ENCODE measurements at regions not wholly inside any gene's neighbourhood (a gene's known extent, or its start where the extent isn't known, plus 50 kb on each side); places are given as distances from the start of the nearest gene placed in this dataset.

GRCh38 chr1:81547912-81548303, 252.8 kb upstream of the ADGRL2 start:
- no peaks in the 10 kb centered on the region for H3K36me3 ChIP-seq (ENCODE audit: control insufficient read depth, insufficient read depth, low read length)
- no peaks in the 10 kb centered on the region for H3K27me3 ChIP-seq (ENCODE audit: control insufficient read depth, insufficient read depth, low read length)
- H3K9me3 ChIP-seq (ENCODE audit: control insufficient read depth, insufficient read depth, low read length) = no peaks in the 10 kb centered on the region
- H3K9ac ChIP-seq (ENCODE audit: low read depth, low read length) = peak overlapping the region; percentile 49; the same call in 1 of the 2 replicates
- peak overlapping the region; percentile 96 for H3K27ac ChIP-seq (ENCODE audit: low read depth, low read length)
- peaks cover 61% of the 10 kb centered on the region for H3K4me1 ChIP-seq (ENCODE audit: control insufficient read depth, insufficient read depth, low read length)
- peak overlapping the region; percentile 40 for H3K4me3 ChIP-seq (ENCODE audit: low read depth, low read length)

GRCh38 chr1:81547261-81547911, 253.3 kb upstream of the ADGRL2 start:
- Histone ChIP-seq H3K4me1 (ENCODE audit: control insufficient read depth, insufficient read depth, low read length) (peaks cover 57% of the 10 kb centered on the region), H3K9ac (ENCODE audit: low read depth, low read length) (peak overlapping the region; percentile 49; the same call in 1 of the 2 replicates), H3K27ac (ENCODE audit: low read depth, low read length) (peak overlapping the region; percentile 96)

GRCh38 chr1:81545734-81546133, 255.0 kb upstream of the ADGRL2 start:
- Histone ChIP-seq H3K27ac (ENCODE audit: low read depth, low read length) (no peak overlapping the region), H3K4me1 (ENCODE audit: control insufficient read depth, insufficient read depth, low read length) (peaks cover 47% of the 10 kb centered on the region)

More at GRCh38 chr1:81547261-81547911, 253.3 kb upstream of the ADGRL2 start:
- H3K27me3 ChIP-seq (ENCODE audit: control insufficient read depth, insufficient read depth, low read length) = no peaks in the 10 kb centered on the region
- no peaks in the 10 kb centered on the region for H3K36me3 ChIP-seq (ENCODE audit: control insufficient read depth, insufficient read depth, low read length)
- peak overlapping the region; percentile 40 for H3K4me3 ChIP-seq (ENCODE audit: low read depth, low read length)
- no peaks in the 10 kb centered on the region for H3K9me3 ChIP-seq (ENCODE audit: control insufficient read depth, insufficient read depth, low read length)

GRCh38 chr1:81543764-81544163, 257.0 kb upstream of the ADGRL2 start:
- Histone ChIP-seq H3K4me3 (ENCODE audit: low read depth, low read length) (no peak overlapping the region), H3K4me1 (ENCODE audit: control insufficient read depth, insufficient read depth, low read length) (peaks cover 27% of the 10 kb centered on the region), H3K9ac (ENCODE audit: low read depth, low read length) (no peak overlapping the region), H3K27ac (ENCODE audit: low read depth, low read length) (no peak overlapping the region), H3K9me3 (ENCODE audit: control insufficient read depth, insufficient read depth, low read length) (no peaks in the 10 kb centered on the region), H3K36me3 (ENCODE audit: control insufficient read depth, insufficient read depth, low read length) (no peaks in the 10 kb centered on the region), H3K27me3 (ENCODE audit: control insufficient read depth, insufficient read depth, low read length) (no peaks in the 10 kb centered on the region)

More at GRCh38 chr1:81545734-81546133, 255.0 kb upstream of the ADGRL2 start:
- Histone ChIP-seq H3K9me3 (ENCODE audit: control insufficient read depth, insufficient read depth, low read length) (no peaks in the 10 kb centered on the region), H3K4me3 (ENCODE audit: low read depth, low read length) (no peak overlapping the region), H3K27me3 (ENCODE audit: control insufficient read depth, insufficient read depth, low read length) (no peaks in the 10 kb centered on the region), H3K9ac (ENCODE audit: low read depth, low read length) (no peak overlapping the region), H3K36me3 (ENCODE audit: control insufficient read depth, insufficient read depth, low read length) (no peaks in the 10 kb centered on the region)

GRCh38 chr1:81542196-81542595, 258.5 kb upstream of the ADGRL2 start:
- no peaks in the 10 kb centered on the region for H3K9me3 ChIP-seq (ENCODE audit: control insufficient read depth, insufficient read depth, low read length)
- H3K4me1 ChIP-seq (ENCODE audit: control insufficient read depth, insufficient read depth, low read length) = peaks cover 14% of the 10 kb centered on the region
- no peaks in the 10 kb centered on the region for H3K36me3 ChIP-seq (ENCODE audit: control insufficient read depth, insufficient read depth, low read length)
- no peak overlapping the region for H3K4me3 ChIP-seq (ENCODE audit: low read depth, low read length)
- H3K27me3 ChIP-seq (ENCODE audit: control insufficient read depth, insufficient read depth, low read length) = no peaks in the 10 kb centered on the region
- no peak overlapping the region for H3K9ac ChIP-seq (ENCODE audit: low read depth, low read length)
- H3K27ac ChIP-seq (ENCODE audit: low read depth, low read length) = no peak overlapping the region

GRCh38 chr1:81540216-81540615, 260.5 kb upstream of the ADGRL2 start:
- H3K9ac ChIP-seq (ENCODE audit: low read depth, low read length) = no peak overlapping the region
- no peaks in the 10 kb centered on the region for H3K27me3 ChIP-seq (ENCODE audit: control insufficient read depth, insufficient read depth, low read length)
- no peak overlapping the region for H3K27ac ChIP-seq (ENCODE audit: low read depth, low read length)
- no peaks in the 10 kb centered on the region for H3K36me3 ChIP-seq (ENCODE audit: control insufficient read depth, insufficient read depth, low read length)
- no peak overlapping the region for H3K4me3 ChIP-seq (ENCODE audit: low read depth, low read length)
- no peaks in the 10 kb centered on the region for H3K9me3 ChIP-seq (ENCODE audit: control insufficient read depth, insufficient read depth, low read length)
- H3K4me1 ChIP-seq (ENCODE audit: control insufficient read depth, insufficient read depth, low read length) = peaks cover 4% of the 10 kb centered on the region; the same call in 1 of the 2 replicates

- Histone ChIP-seq H3K9ac (ENCODE audit: low read depth, low read length) (no peak overlapping the region), H3K4me3 (ENCODE audit: low read depth, low read length) (no peak overlapping the region), H3K27me3 (ENCODE audit: control insufficient read depth, insufficient read depth, low read length) (no peaks in the 10 kb centered on the region), H3K9me3 (ENCODE audit: control insufficient read depth, insufficient read depth, low read length) (no peaks in the 10 kb centered on the region), H3K27ac (ENCODE audit: low read depth, low read length) (no peak overlapping the region), H3K4me1 (ENCODE audit: control insufficient read depth, insufficient read depth, low read length) (no peaks in the 10 kb centered on the region), H3K36me3 (ENCODE audit: control insufficient read depth, insufficient read depth, low read length) (no peaks in the 10 kb centered on the region)
Observed at GRCh38 chr1:81529014-81529413, 271.7 kb upstream of the ADGRL2 start.

GRCh38 chr1:81525085-81525484, 275.6 kb upstream of the ADGRL2 start:
- no peak overlapping the region for H3K27ac ChIP-seq (ENCODE audit: low read depth, low read length)
- H3K4me3 ChIP-seq (ENCODE audit: low read depth, low read length) = no peak overlapping the region
- no peak overlapping the region for H3K9ac ChIP-seq (ENCODE audit: low read depth, low read length)
- H3K9me3 ChIP-seq (ENCODE audit: control insufficient read depth, insufficient read depth, low read length) = no peaks in the 10 kb centered on the region
- no peaks in the 10 kb centered on the region for H3K4me1 ChIP-seq (ENCODE audit: control insufficient read depth, insufficient read depth, low read length)
- H3K27me3 ChIP-seq (ENCODE audit: control insufficient read depth, insufficient read depth, low read length) = no peaks in the 10 kb centered on the region
- no peaks in the 10 kb centered on the region for H3K36me3 ChIP-seq (ENCODE audit: control insufficient read depth, insufficient read depth, low read length)

- no peaks in the 10 kb centered on the region for H3K36me3 ChIP-seq (ENCODE audit: control insufficient read depth, insufficient read depth, low read length)
- no peak overlapping the region for H3K4me3 ChIP-seq (ENCODE audit: low read depth, low read length)
- H3K9me3 ChIP-seq (ENCODE audit: control insufficient read depth, insufficient read depth, low read length) = no peaks in the 10 kb centered on the region
- no peak overlapping the region for H3K9ac ChIP-seq (ENCODE audit: low read depth, low read length)
- no peak overlapping the region for H3K27ac ChIP-seq (ENCODE audit: low read depth, low read length)
- peaks cover 19% of the 10 kb centered on the region for H3K4me1 ChIP-seq (ENCODE audit: control insufficient read depth, insufficient read depth, low read length)
- H3K27me3 ChIP-seq (ENCODE audit: control insufficient read depth, insufficient read depth, low read length) = no peaks in the 10 kb centered on the region
Observed at GRCh38 chr1:81519987-81520386, 280.7 kb upstream of the ADGRL2 start.

- no peak overlapping the region for H3K4me3 ChIP-seq (ENCODE audit: low read depth, low read length)
- no peaks in the 10 kb centered on the region for H3K9me3 ChIP-seq (ENCODE audit: control insufficient read depth, insufficient read depth, low read length)
- H3K27ac ChIP-seq (ENCODE audit: low read depth, low read length) = no peak overlapping the region
- H3K27me3 ChIP-seq (ENCODE audit: control insufficient read depth, insufficient read depth, low read length) = no peaks in the 10 kb centered on the region
- H3K36me3 ChIP-seq (ENCODE audit: control insufficient read depth, insufficient read depth, low read length) = no peaks in the 10 kb centered on the region
- H3K4me1 ChIP-seq (ENCODE audit: control insufficient read depth, insufficient read depth, low read length) = peaks cover 27% of the 10 kb centered on the region
- H3K9ac ChIP-seq (ENCODE audit: low read depth, low read length) = no peak overlapping the region
Observed at GRCh38 chr1:81517987-81518386, 282.7 kb upstream of the ADGRL2 start.

GRCh38 chr1:81513796-81514354, 286.9 kb upstream of the ADGRL2 start:
- Histone ChIP-seq H3K27me3 (ENCODE audit: control insufficient read depth, insufficient read depth, low read length) (no peaks in the 10 kb centered on the region), H3K4me3 (ENCODE audit: low read depth, low read length) (no peak overlapping the region), H3K9me3 (ENCODE audit: control insufficient read depth, insufficient read depth, low read length) (no peaks in the 10 kb centered on the region), H3K9ac (ENCODE audit: low read depth, low read length) (no peak overlapping the region), H3K27ac (ENCODE audit: low read depth, low read length) (peak overlapping the region; percentile 1), H3K36me3 (ENCODE audit: control insufficient read depth, insufficient read depth, low read length) (no peaks in the 10 kb centered on the region), H3K4me1 (ENCODE audit: control insufficient read depth, insufficient read depth, low read length) (peaks cover 60% of the 10 kb centered on the region)

Data from HUES48 (cell line).